Ovary (tissue), 3 donors: ENCODE measurements at regions not wholly inside any gene's neighbourhood (a gene's known extent, or its start where the extent isn't known, plus 50 kb on each side); places are given as distances from the start of the nearest gene placed in this dataset.

Experiments used
- EP300 ChIP-seq: sonication (generic); formaldehyde crosslinking; IDR thresholded peaks from one replicate; pipeline ENCODE4 v1.6.1; 2017; ENCODE audit warnings: antibody characterized with exemption
- TF ChIP-seq, protein P1 (sequence below), 3 donors: fragments of 450-650 bp in 2 of 3; fragments of 200-600 bp in 1 of 3; IDR thresholded peaks; one replicate each; pipeline versions ENCODE4 v1.5.1 to v1.8.0; 2016 to 2022; ENCODE audit warnings: antibody characterized with exemption in 3 of 3, mild to moderate bottlenecking in 1 of 3
- donor health status: DM: no; HTN: no; CAD: no.

DNA sequence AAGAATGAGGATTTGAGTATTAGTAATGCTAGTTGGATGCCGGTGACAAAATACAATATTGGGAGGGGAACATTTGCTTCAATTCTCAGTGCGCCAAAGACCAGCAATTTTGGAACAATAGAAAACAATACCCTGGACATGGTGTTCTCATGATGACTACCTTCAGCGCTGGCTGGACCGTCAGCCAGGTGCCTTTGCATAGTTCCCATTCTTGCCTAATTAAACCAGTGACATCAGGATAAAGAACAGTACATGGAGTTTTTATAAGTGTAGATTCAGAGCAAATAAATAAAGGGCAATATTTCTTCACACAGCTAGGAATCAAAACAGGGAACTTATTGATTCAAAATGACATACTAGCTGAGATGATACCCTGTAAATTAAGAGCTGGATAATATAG is 404.8 kb upstream of the RORA start:
- TF ChIP-seq, protein P1, sequence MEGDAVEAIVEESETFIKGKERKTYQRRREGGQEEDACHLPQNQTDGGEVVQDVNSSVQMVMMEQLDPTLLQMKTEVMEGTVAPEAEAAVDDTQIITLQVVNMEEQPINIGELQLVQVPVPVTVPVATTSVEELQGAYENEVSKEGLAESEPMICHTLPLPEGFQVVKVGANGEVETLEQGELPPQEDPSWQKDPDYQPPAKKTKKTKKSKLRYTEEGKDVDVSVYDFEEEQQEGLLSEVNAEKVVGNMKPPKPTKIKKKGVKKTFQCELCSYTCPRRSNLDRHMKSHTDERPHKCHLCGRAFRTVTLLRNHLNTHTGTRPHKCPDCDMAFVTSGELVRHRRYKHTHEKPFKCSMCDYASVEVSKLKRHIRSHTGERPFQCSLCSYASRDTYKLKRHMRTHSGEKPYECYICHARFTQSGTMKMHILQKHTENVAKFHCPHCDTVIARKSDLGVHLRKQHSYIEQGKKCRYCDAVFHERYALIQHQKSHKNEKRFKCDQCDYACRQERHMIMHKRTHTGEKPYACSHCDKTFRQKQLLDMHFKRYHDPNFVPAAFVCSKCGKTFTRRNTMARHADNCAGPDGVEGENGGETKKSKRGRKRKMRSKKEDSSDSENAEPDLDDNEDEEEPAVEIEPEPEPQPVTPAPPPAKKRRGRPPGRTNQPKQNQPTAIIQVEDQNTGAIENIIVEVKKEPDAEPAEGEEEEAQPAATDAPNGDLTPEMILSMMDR (IDR thresholded peaks at IDR 0.05) = no peak
- no peak for TF ChIP-seq EP300
